ENCODE measurements at regions not wholly inside any gene's neighbourhood (a gene's known extent, or its start where the extent isn't known, plus 50 kb on each side); places are given as distances from the start of the nearest gene placed in this dataset.

DNA sequence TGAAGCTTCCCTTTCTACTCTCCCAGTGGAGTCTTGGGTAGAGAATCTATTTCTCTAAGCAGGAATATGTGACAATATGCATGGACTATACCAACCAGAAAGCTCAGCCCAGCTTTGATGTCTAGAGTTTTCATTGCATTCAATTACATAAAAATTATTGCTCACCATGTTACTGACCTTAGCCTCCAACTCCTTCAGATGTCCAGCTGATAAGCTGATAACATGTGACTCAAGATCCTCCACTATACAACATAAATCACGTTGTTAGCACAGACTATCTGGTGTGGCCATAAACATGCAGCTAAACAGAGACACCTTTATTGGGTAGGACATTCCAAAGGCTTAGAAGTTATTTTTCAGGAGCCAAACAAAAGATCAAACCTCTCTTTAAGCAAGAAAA lies 1168.2 kb downstream of the CDH12 start:
- TF ChIP-seq, protein P1, sequence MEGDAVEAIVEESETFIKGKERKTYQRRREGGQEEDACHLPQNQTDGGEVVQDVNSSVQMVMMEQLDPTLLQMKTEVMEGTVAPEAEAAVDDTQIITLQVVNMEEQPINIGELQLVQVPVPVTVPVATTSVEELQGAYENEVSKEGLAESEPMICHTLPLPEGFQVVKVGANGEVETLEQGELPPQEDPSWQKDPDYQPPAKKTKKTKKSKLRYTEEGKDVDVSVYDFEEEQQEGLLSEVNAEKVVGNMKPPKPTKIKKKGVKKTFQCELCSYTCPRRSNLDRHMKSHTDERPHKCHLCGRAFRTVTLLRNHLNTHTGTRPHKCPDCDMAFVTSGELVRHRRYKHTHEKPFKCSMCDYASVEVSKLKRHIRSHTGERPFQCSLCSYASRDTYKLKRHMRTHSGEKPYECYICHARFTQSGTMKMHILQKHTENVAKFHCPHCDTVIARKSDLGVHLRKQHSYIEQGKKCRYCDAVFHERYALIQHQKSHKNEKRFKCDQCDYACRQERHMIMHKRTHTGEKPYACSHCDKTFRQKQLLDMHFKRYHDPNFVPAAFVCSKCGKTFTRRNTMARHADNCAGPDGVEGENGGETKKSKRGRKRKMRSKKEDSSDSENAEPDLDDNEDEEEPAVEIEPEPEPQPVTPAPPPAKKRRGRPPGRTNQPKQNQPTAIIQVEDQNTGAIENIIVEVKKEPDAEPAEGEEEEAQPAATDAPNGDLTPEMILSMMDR (conservative IDR thresholded peaks at IDR 0.05; ENCODE audit: control insufficient read depth, insufficient read depth, low read depth, low read length), result no peak
- DNase-seq (ENCODE audit: low read depth), result no peak
- H3K4me3 ChIP-seq (ENCODE audit: control insufficient read depth, low read depth, low read length), result no peak overlapping the region

DNA sequence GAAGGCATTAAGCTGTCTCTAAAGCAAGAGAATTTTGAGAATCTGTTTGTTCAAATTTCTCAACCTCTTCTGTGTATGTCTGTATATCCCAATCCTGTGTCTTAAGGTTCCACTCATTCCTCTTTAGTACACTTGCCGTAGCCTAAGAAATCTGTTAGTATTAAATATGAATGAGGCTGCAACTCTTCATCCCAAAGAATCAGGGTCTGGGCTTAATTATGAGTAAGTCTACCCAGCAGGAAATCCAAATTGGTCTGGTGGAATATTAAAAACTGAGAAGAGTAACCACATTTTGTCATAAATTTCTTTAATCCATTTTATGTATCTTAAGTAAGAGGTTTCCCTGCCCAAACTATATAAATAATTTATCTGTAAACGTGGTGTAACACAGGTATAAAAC lies 1171.2 kb downstream of the CDH12 start:
- DNase-seq (ENCODE audit: low read depth), result peak; percentile 59
- no peak overlapping the region for H3K4me3 ChIP-seq (ENCODE audit: control insufficient read depth, low read depth, low read length)
- TF ChIP-seq, protein P1 (conservative IDR thresholded peaks at IDR 0.05; ENCODE audit: control insufficient read depth, insufficient read depth, low read depth, low read length), result no peak

DNA sequence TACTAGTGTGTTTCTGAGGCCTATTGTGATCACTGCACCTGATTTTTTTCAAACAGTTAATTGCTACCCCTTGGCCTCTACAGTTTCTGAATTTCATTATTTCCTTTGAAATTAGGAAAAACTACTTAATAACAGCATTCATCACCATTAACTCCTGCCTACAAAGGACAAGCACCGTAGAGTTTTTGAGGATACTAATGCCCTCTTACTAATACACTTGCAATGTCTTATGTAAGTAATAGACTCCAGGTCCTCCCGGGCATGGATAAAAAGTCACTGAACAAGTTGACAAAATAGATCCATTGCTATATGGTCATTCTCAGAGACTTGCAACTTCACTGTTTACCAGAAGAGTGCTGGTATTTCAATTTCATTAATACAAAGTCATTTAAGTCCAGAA lies 1172.5 kb downstream of the CDH12 start:
- TF ChIP-seq, protein P1 (conservative IDR thresholded peaks at IDR 0.05; ENCODE audit: control insufficient read depth, insufficient read depth, low read depth, low read length), result no peak
- no peak overlapping the region for H3K4me3 ChIP-seq (ENCODE audit: control insufficient read depth, low read depth, low read length)
- peak; percentile 46 for DNase-seq (ENCODE audit: low read depth)

DNA sequence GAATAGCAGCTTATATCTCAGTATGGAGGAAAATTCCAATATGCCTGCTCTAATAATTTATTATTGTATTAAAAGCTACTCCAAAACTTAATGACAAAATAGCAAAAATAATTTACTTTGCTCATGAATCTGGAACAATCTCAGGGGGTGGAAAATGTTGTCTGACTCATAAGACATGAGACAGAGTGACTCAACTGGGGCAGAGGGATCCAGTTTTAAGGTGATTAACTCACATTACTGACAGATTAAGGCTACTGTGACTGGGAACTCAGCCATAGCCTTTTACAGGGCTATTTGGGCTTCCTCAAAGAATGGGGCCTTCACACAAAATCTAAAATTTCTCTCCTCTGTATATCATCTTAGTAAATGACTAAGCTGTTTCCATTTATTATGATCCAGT lies 1172.9 kb downstream of the CDH12 start:
- DNase-seq (ENCODE audit: low read depth), result peak; percentile 96
- no peak overlapping the region for H3K4me3 ChIP-seq (ENCODE audit: control insufficient read depth, low read depth, low read length)
- TF ChIP-seq, protein P1 (conservative IDR thresholded peaks at IDR 0.05; ENCODE audit: control insufficient read depth, insufficient read depth, low read depth, low read length), result no peak

DNA sequence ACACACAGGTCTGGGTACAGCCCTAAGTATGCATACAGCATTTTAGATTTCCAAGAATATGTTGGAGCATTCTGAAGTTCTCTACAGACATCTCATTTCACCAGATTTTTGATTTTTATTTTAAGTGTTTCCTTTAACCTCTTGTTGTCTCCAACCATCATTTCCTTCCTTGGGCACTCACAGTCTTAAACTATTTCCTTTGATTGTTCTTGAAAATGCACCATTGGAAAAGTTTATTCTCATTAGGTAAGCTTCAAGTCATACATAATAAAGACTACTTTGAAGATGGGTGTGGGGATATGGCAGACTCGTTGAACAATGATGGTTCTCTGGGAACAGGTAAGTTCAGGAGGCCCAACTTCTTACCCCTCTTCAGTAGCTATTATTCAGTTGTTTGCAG lies 1174.6 kb downstream of the CDH12 start:
- TF ChIP-seq, protein P1 (conservative IDR thresholded peaks at IDR 0.05; ENCODE audit: control insufficient read depth, insufficient read depth, low read depth, low read length), result no peak
- H3K4me3 ChIP-seq (ENCODE audit: control insufficient read depth, low read depth, low read length), result no peak overlapping the region
- no peak for DNase-seq (ENCODE audit: low read depth)

DNA sequence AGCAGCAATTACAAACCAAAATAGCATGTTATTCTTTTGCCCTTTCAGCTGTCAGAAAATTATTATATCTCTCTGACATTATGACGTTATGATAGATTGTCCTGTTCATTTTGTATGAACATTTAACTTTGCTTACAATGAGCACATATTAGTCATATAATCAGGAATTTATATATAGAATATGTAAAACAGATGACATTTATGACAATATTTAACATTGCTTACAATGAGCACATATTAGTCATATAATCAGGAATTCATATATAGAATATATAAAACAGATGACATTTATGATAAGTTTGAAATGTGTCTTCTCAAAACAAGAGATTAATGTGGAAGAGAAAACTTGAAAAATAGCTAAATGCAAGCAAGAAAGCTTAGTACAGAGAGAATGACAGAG lies 1180.2 kb downstream of the CDH12 start:
- TF ChIP-seq, protein P1 (conservative IDR thresholded peaks at IDR 0.05; ENCODE audit: control insufficient read depth, insufficient read depth, low read depth, low read length), result no peak
- DNase-seq (ENCODE audit: low read depth), result no peak
- H3K4me3 ChIP-seq (ENCODE audit: control insufficient read depth, low read depth, low read length), result no peak overlapping the region

DNA sequence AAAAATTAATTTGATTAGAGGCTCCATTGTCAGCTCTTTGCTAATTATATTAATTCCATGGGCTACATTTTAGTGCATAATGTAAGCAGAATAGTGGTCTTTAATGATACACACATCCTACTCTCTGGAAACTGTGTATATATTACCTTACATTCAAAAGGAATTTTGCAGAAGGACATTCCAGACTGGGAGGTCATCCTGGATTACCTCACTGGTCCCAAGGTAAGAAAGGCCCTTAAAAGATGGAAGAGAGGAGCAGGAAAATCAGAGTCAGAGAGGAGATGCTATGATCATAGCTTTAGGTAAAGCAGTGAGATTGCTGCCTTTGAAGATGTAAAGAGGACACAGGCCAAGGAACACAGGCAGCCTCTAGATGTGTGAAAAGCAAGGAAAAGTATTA lies 1180.8 kb downstream of the CDH12 start:
- TF ChIP-seq, protein P1 (conservative IDR thresholded peaks at IDR 0.05; ENCODE audit: control insufficient read depth, insufficient read depth, low read depth, low read length), result no peak
- no peak for DNase-seq (ENCODE audit: low read depth)
- no peak overlapping the region for H3K4me3 ChIP-seq (ENCODE audit: control insufficient read depth, low read depth, low read length)
